ENCODE measurements at regions not wholly inside any gene's neighbourhood (a gene's known extent, or its start where the extent isn't known, plus 50 kb on each side); places are given as distances from the start of the nearest gene placed in this dataset.

DNA sequence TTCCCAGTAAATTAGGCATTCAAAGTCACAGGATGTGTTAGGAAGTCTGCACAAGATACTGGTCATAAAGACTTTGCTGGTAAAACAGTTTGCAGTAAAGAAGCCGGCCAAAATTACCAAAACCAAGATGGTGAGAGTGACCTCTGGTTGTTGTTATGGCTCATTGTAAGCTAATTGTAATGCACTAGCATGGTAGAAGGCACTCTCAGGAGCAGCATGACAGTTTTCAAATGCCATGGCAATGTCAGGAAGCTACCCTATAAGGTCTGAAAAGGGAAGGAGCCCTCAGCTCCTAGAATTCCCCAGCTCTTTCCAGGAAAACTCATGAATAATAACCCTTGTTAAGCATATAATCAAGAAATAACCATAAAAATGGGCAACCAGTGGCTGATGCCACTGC is 64.3 kb upstream of the TNC start:
- Histone ChIP-seq H3K36me3 (replicated peaks; ENCODE audit: insufficient read depth, low read depth) (no peaks in the 10 kb centered on the region), H3K4me3 (no peak overlapping the region), H3K27me3 (no peaks in the 10 kb centered on the region), H3K79me2 (no peaks in the 10 kb centered on the region), H3K4me1 (ENCODE audit: insufficient read depth) (no peaks in the 10 kb centered on the region), H3K27ac (no peak overlapping the region), H2AFZ (no peak overlapping the region), H3K9me2 (replicated peaks; ENCODE audit: insufficient read depth) (no peaks in the 10 kb centered on the region), H3K4me2 (no peak overlapping the region), H4K20me1 (ENCODE audit: insufficient read depth, poor library complexity, severe bottlenecking) (no peaks in the 10 kb centered on the region), H3K9me3 (ENCODE audit: low read depth) (no peaks in the 10 kb centered on the region)
- DNase-seq (ENCODE audit: low spot score): no peak
- WGBS (ENCODE audit: low lambda C conversion rate, missing lambda C conversion rate): 80% methylated on average over 1 of the region's 1 CpG
- TF ChIP-seq EZH2phosphoT487 (IDR thresholded peaks at IDR 0.05; ENCODE audit: low read depth, severe bottlenecking, unreplicated experiment): no peak
- no peak for TF ChIP-seq EZH2 (IDR thresholded peaks at IDR 0.05; ENCODE audit: borderline replicate concordance)
- TF ChIP-seq, protein P1, sequence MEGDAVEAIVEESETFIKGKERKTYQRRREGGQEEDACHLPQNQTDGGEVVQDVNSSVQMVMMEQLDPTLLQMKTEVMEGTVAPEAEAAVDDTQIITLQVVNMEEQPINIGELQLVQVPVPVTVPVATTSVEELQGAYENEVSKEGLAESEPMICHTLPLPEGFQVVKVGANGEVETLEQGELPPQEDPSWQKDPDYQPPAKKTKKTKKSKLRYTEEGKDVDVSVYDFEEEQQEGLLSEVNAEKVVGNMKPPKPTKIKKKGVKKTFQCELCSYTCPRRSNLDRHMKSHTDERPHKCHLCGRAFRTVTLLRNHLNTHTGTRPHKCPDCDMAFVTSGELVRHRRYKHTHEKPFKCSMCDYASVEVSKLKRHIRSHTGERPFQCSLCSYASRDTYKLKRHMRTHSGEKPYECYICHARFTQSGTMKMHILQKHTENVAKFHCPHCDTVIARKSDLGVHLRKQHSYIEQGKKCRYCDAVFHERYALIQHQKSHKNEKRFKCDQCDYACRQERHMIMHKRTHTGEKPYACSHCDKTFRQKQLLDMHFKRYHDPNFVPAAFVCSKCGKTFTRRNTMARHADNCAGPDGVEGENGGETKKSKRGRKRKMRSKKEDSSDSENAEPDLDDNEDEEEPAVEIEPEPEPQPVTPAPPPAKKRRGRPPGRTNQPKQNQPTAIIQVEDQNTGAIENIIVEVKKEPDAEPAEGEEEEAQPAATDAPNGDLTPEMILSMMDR (IDR thresholded peaks at IDR 0.05; ENCODE audit: poor library complexity): no peak

GRCh38 chr9:115183436-115183835 is 65.5 kb upstream of the TNC start:
- Histone ChIP-seq H3K4me2 (no peak overlapping the region), H3K4me3 (no peak overlapping the region), H4K20me1 (ENCODE audit: insufficient read depth, poor library complexity, severe bottlenecking) (no peaks in the 10 kb centered on the region), H3K9me2 (replicated peaks; ENCODE audit: insufficient read depth) (no peaks in the 10 kb centered on the region), H2AFZ (no peak overlapping the region), H3K27ac (no peak overlapping the region), H3K4me1 (ENCODE audit: insufficient read depth) (no peaks in the 10 kb centered on the region), H3K36me3 (replicated peaks; ENCODE audit: insufficient read depth, low read depth) (no peaks in the 10 kb centered on the region), H3K27me3 (no peaks in the 10 kb centered on the region), H3K9me3 (ENCODE audit: low read depth) (no peaks in the 10 kb centered on the region), H3K79me2 (no peaks in the 10 kb centered on the region)
- DNase-seq (ENCODE audit: low spot score): no peak
- TF ChIP-seq EZH2 (IDR thresholded peaks at IDR 0.05; ENCODE audit: borderline replicate concordance) (no peak), EZH2phosphoT487 (IDR thresholded peaks at IDR 0.05; ENCODE audit: low read depth, severe bottlenecking, unreplicated experiment) (no peak)
- TF ChIP-seq, protein P1 (IDR thresholded peaks at IDR 0.05; ENCODE audit: poor library complexity): no peak

- WGBS (ENCODE audit: low lambda C conversion rate, missing lambda C conversion rate): 85% methylated on average over 2 of the region's 2 CpGs
- H3K9me2 ChIP-seq (replicated peaks; ENCODE audit: insufficient read depth): no peaks in the 10 kb centered on the region
- no peak overlapping the region for H3K27ac ChIP-seq
- no peak for DNase-seq (ENCODE audit: low spot score)
- H3K4me3 ChIP-seq: no peak overlapping the region
- TF ChIP-seq, protein P1 (IDR thresholded peaks at IDR 0.05; ENCODE audit: poor library complexity): no peak
- TF ChIP-seq EZH2 (IDR thresholded peaks at IDR 0.05; ENCODE audit: borderline replicate concordance) (no peak), EZH2phosphoT487 (IDR thresholded peaks at IDR 0.05; ENCODE audit: low read depth, severe bottlenecking, unreplicated experiment) (no peak)
- no peak overlapping the region for H3K4me2 ChIP-seq
- no peaks in the 10 kb centered on the region for H3K9me3 ChIP-seq (ENCODE audit: low read depth)
- H3K36me3 ChIP-seq (replicated peaks; ENCODE audit: insufficient read depth, low read depth): no peaks in the 10 kb centered on the region
- no peaks in the 10 kb centered on the region for H3K27me3 ChIP-seq
- no peaks in the 10 kb centered on the region for H3K4me1 ChIP-seq (ENCODE audit: insufficient read depth)
- H4K20me1 ChIP-seq (ENCODE audit: insufficient read depth, poor library complexity, severe bottlenecking): no peaks in the 10 kb centered on the region
- H3K79me2 ChIP-seq: no peaks in the 10 kb centered on the region
- no peak overlapping the region for H2AFZ ChIP-seq
These were observed 71.7 kb upstream of the TNC start for GRCh38 chr9:115189686-115190085.

GRCh38 chr9:115191667-115192066 is 73.7 kb upstream of the TNC start:
- TF ChIP-seq EZH2phosphoT487 (IDR thresholded peaks at IDR 0.05; ENCODE audit: low read depth, severe bottlenecking, unreplicated experiment): no peak
- TF ChIP-seq, protein P1 (IDR thresholded peaks at IDR 0.05; ENCODE audit: poor library complexity): no peak
- TF ChIP-seq EZH2 (IDR thresholded peaks at IDR 0.05; ENCODE audit: borderline replicate concordance): no peak
- H3K79me2 ChIP-seq: no peaks in the 10 kb centered on the region
- H4K20me1 ChIP-seq (ENCODE audit: insufficient read depth, poor library complexity, severe bottlenecking): no peaks in the 10 kb centered on the region
- no peaks in the 10 kb centered on the region for H3K9me2 ChIP-seq (replicated peaks; ENCODE audit: insufficient read depth)
- no peak overlapping the region for H3K27ac ChIP-seq
- H2AFZ ChIP-seq: no peak overlapping the region
- H3K27me3 ChIP-seq: no peaks in the 10 kb centered on the region
- H3K4me3 ChIP-seq: no peak overlapping the region
- no peaks in the 10 kb centered on the region for H3K9me3 ChIP-seq (ENCODE audit: low read depth)
- WGBS (ENCODE audit: low lambda C conversion rate, missing lambda C conversion rate): 72% methylated on average over 3 of the region's 3 CpGs
- H3K36me3 ChIP-seq (replicated peaks; ENCODE audit: insufficient read depth, low read depth): no peaks in the 10 kb centered on the region
- no peak overlapping the region for H3K4me2 ChIP-seq
- H3K4me1 ChIP-seq (ENCODE audit: insufficient read depth): no peaks in the 10 kb centered on the region
- DNase-seq (ENCODE audit: low spot score): no peak
